Motor neuron (in vitro differentiated cells): ENCODE measurements at regions not wholly inside any gene's neighbourhood (a gene's known extent, or its start where the extent isn't known, plus 50 kb on each side); places are given as distances from the start of the nearest gene placed in this dataset.

Experiments
- ATAC-seq, 8 experiments: fragments of 200-7000 bp; cut with Tn5 transposase; replicated peaks in 6 of 8; 2 replicates each; pipeline ENCODE4 v1.8.0; 2021; ENCODE audit warnings: mild to moderate bottlenecking in 8 of 8, moderate library complexity in 8 of 8
- H3K27ac ChIP-seq, 2 donors: fragments of 250-450 bp; sonication (Bioruptor Pico); 2 replicates each; pipeline ENCODE4 v1.9.0; 2021; ENCODE audit warnings: antibody characterized with exemption in 2 of 2, mild to moderate bottlenecking in 2 of 2, moderate library complexity in 1 of 2
- H3K4me1 ChIP-seq, 2 donors: fragments of 250-450 bp; sonication (Bioruptor Pico); replicated peaks in 1 of 2; 2 replicates each; pipeline ENCODE4 v1.6.1; 2021; ENCODE audit warnings: antibody characterized with exemption in 2 of 2, mild to moderate bottlenecking in 2 of 2, moderate library complexity in 1 of 2
- H3K4me3 ChIP-seq, 5 donors: fragments of 250-450 bp; sonication (Bioruptor Pico); 2 replicates each; pipeline ENCODE4 v1.9.0; 2021; ENCODE audit warnings: antibody characterized with exemption in 5 of 5, mild to moderate bottlenecking in 5 of 5, moderate library complexity in 4 of 5
- WGBS, 10 experiments: fragments of 450-650 bp; shearing (Covaris generic); methylation state at CpG; one replicate each; pipeline ENCODE4 v1.0.0; 2022; 5-methylcytosine and 5-hydroxymethylcytosine counted together
- in situ Hi-C, 9 experiments: fragments of 400-800 bp; cut with MboI; loops; one replicate each; pipeline ENCODE4 v1.15.0; 2021; ENCODE audit warnings: low sequenced_read_pairs in 9 of 9, low pct_unique_long_range_greater_than_20kb in 2 of 9; ENCODE audit not compliant: unreplicated experiment in 9 of 9

GRCh38 chr21:16976193-16976592 lies 536.6 kb upstream of the CXADR start:
- H3K27ac ChIP-seq: no peak overlapping the region
- ATAC-seq: peak in 5 of 8 experiments; percentile 9 to 69 (median 51)

GRCh38 chr21:16978309-16978895 lies 534.4 kb upstream of the CXADR start:
- Histone ChIP-seq H3K27ac (no peak overlapping the region), H3K4me1 (peaks cover 9 to 13% of the 10 kb centered on the region in 2 donors), H3K4me3 (no peak overlapping the region)
- in situ Hi-C loops: no loop called here
- 0 to 100% (median 82%) methylated on average over 1 to 3 of the region's 4 CpGs; no CpG with 5 or more reads in 6 of the 10 experiments for WGBS, 10 experiments
- peak in 1 of 8 experiments; percentile 15 for ATAC-seq

More at GRCh38 chr21:16976193-16976592, 536.6 kb upstream of the CXADR start:
- Histone ChIP-seq H3K4me3 (no peak overlapping the region), H3K4me1 (peaks cover 9 to 13% of the 10 kb centered on the region in 2 donors)
- in situ Hi-C loops: no loop called here
- WGBS, 10 experiments: 6 to 58% (median 27%) methylated on average over 1 to 2 of the region's 2 CpGs

- H3K4me1 ChIP-seq: peaks cover 9 to 13% of the 10 kb centered on the region in 2 donors
- 21 to 100% (median 94%) methylated on average over 2 to 3 of the region's 3 CpGs for WGBS, 10 experiments
- H3K4me3 ChIP-seq: no peak overlapping the region
- in situ Hi-C loops: no loop called here
- no peak overlapping the region for H3K27ac ChIP-seq
- no peak for ATAC-seq
Measured at GRCh38 chr21:16979574-16979973, 533.3 kb upstream of the CXADR start.

- ATAC-seq: no peak
- H3K4me3 ChIP-seq: no peak overlapping the region
- H3K4me1 ChIP-seq: no peaks in the 10 kb centered on the region
- no peak overlapping the region for H3K27ac ChIP-seq
- in situ Hi-C loops: no loop called here
Measured at GRCh38 chr21:16983420-16983819, 529.4 kb upstream of the CXADR start.

- no peak overlapping the region for H3K27ac ChIP-seq
- no peak overlapping the region for H3K4me3 ChIP-seq
- in situ Hi-C loops: no loop called here
- no peak for ATAC-seq
- 0 to 81% (median 76%) methylated on average over 1 to 3 of the region's 3 CpGs; no CpG with 5 or more reads in 4 of the 10 experiments for WGBS, 10 experiments
- H3K4me1 ChIP-seq: peaks cover 0 to 11% of the 10 kb centered on the region in 2 donors
Measured at GRCh38 chr21:16992448-16992847, 520.4 kb upstream of the CXADR start.

GRCh38 chr21:16993416-16994038 lies 519.3 kb upstream of the CXADR start:
- in situ Hi-C loops: no loop called here
- ATAC-seq: peak in 5 of 8 experiments; percentile 19 to 43 (median 36)
- 86 to 100% (median 98%) methylated on average over 3 of the region's 3 CpGs; no CpG with 5 or more reads in 4 of the 10 experiments for WGBS, 10 experiments
- Histone ChIP-seq H3K4me1 (peaks cover 0 to 11% of the 10 kb centered on the region in 2 donors), H3K4me3 (no peak overlapping the region), H3K27ac (no peak overlapping the region)

- 47 to 100% (median 70%) methylated on average over 1 to 4 of the region's 4 CpGs for WGBS, 10 experiments
- Histone ChIP-seq H3K27ac (no peak overlapping the region), H3K4me3 (no peak overlapping the region), H3K4me1 (peaks cover 0 to 8% of the 10 kb centered on the region in 2 donors)
- in situ Hi-C loops: no loop called here
- ATAC-seq: no peak
Measured at GRCh38 chr21:17002594-17003257, 510.1 kb upstream of the CXADR start.

- no peak overlapping the region for H3K27ac ChIP-seq
- WGBS, 10 experiments: 0 to 63% (median 46%) methylated on average over 1 of the region's 1 CpG; no CpG with 5 or more reads in 1 of the 10 experiments
- in situ Hi-C loops: no loop called here
- H3K4me1 ChIP-seq: peaks cover 0 to 8% of the 10 kb centered on the region in 2 donors
- peak in 3 of 8 experiments; percentile 41 to 91 (median 44) for ATAC-seq
- H3K4me3 ChIP-seq: no peak overlapping the region
Measured at GRCh38 chr21:17003258-17003615, 509.6 kb upstream of the CXADR start.

GRCh38 chr21:17003763-17004373 lies 509.0 kb upstream of the CXADR start:
- no peak overlapping the region for H3K27ac ChIP-seq
- H3K4me1 ChIP-seq: peaks cover 0 to 8% of the 10 kb centered on the region in 2 donors
- in situ Hi-C loops: no loop called here
- WGBS, 10 experiments: 0 to 100% (median 79%) methylated on average over 1 to 3 of the region's 3 CpGs
- H3K4me3 ChIP-seq: no peak overlapping the region
- no peak for ATAC-seq

GRCh38 chr21:17032141-17032655 lies 480.6 kb upstream of the CXADR start:
- H3K4me1 ChIP-seq: no peaks in the 10 kb centered on the region
- in situ Hi-C loops: no loop called here
- no peak overlapping the region for H3K4me3 ChIP-seq
- no peak overlapping the region for H3K27ac ChIP-seq
- ATAC-seq: peak in 2 of 8 experiments; percentile 22 to 62
- WGBS, 10 experiments: 10 to 100% (median 57%) methylated on average over 1 to 2 of the region's 2 CpGs; no CpG with 5 or more reads in 1 of the 10 experiments

- WGBS, 10 experiments: 38 to 100% (median 90%) methylated on average over 1 to 3 of the region's 3 CpGs
Measured at GRCh38 chr21:17044696-17045095, 468.1 kb upstream of the CXADR start.

GRCh38 chr21:17045214-17045853 lies 467.5 kb upstream of the CXADR start:
- peak in 3 of 8 experiments; percentile 36 to 61 (median 51) for ATAC-seq

More at GRCh38 chr21:17044696-17045095, 468.1 kb upstream of the CXADR start:
- H3K4me1 ChIP-seq: no peaks in the 10 kb centered on the region
- H3K27ac ChIP-seq: no peak overlapping the region
- in situ Hi-C loops: no loop called here
- no peak overlapping the region for H3K4me3 ChIP-seq
- no peak for ATAC-seq

More at GRCh38 chr21:17045214-17045853, 467.5 kb upstream of the CXADR start:
- Histone ChIP-seq H3K4me1 (no peaks in the 10 kb centered on the region), H3K4me3 (no peak overlapping the region), H3K27ac (no peak overlapping the region)
- WGBS, 10 experiments: 0 to 100% (median 67%) methylated on average over 1 of the region's 1 CpG; no CpG with 5 or more reads in 2 of the 10 experiments
- in situ Hi-C loops: no loop called here
